Upper lobe of left lung (tissue), 4 donors: ENCODE measurements at regions not wholly inside any gene's neighbourhood (a gene's known extent, or its start where the extent isn't known, plus 50 kb on each side); places are given as distances from the start of the nearest gene placed in this dataset.

ENCODE experiments used
- CTCF ChIP-seq, 6 experiments: fragments of 450-650 bp in 4 of 6; fragments of 200-600 bp in 2 of 6; sonication (generic) in 2 of 6; IDR thresholded peaks; one replicate each; pipeline ENCODE4 v1.5.1; 2016 to 2019; ENCODE audit warnings: antibody characterized with exemption in 6 of 6
- EP300 ChIP-seq, 4 donors: sonication (generic); formaldehyde crosslinking; IDR thresholded peaks; one replicate each; pipeline ENCODE4 v1.5.1; 2017; ENCODE audit warnings: antibody characterized with exemption in 4 of 4, control low read depth in 2 of 4
- POLR2A ChIP-seq, 4 donors: fragments of 450-650 bp; IDR thresholded peaks; one replicate each; pipeline ENCODE4 v1.5.1; 2016 to 2017; ENCODE audit warnings: antibody characterized with exemption in 4 of 4, mild to moderate bottlenecking in 2 of 4
- POLR2AphosphoS5 ChIP-seq, 2 donors: sonication (generic); formaldehyde crosslinking; IDR thresholded peaks; one replicate each; pipeline ENCODE4 v1.5.1; 2017; ENCODE audit warnings: antibody characterized with exemption in 2 of 2

GRCh38 chr5:174612686-174613085 is 111.7 kb upstream of the MSX2 start:
- TF ChIP-seq CTCF (IDR thresholded peaks at IDR 0.05) (no peak), EP300 (IDR thresholded peaks at IDR 0.05) (no peak), POLR2A (IDR thresholded peaks at IDR 0.05) (no peak), POLR2AphosphoS5 (IDR thresholded peaks at IDR 0.05) (no peak)
